GM21717 (cell line): ENCODE measurements at regions not wholly inside any gene's neighbourhood (a gene's known extent, or its start where the extent isn't known, plus 50 kb on each side); places are given as distances from the start of the nearest gene placed in this dataset.
A peak's percentile ranks its signal among the peaks of the same experiment; 100 is the strongest.

Experiments
- ATAC-seq: cut with Tn5 transposase; IDR thresholded peaks from one replicate; pipeline ENCODE4 v1.9.1; 2021; ENCODE audit warnings: mild to moderate bottlenecking, moderate library complexity; ENCODE audit not compliant: unreplicated experiment

GRCh38 chr7:125675640-125676039 lies 746.0 kb upstream of the POT1 start:
- ATAC-seq, result no peak

DNA sequence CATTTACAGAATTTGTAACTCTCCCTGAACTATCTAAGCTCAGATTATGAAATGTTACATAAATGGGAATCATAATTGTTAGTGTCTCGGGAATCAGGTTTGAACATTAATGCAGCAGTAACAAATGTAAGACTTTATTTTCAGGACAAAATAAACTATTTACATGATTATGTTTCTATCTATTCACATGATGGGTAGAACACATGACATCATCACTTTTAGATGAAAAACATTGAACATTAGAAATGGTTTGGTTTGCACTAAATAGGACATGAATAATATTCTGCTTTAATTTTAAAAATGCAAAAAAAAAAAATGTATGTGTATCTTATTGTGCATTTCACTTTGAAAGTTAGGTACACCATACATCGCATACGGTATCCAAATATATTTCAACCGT lies 745.5 kb upstream of the POT1 start:
- ATAC-seq, result no peak

- no peak for ATAC-seq
Measured at GRCh38 chr7:125670926-125671572, 741.4 kb upstream of the POT1 start.

- peak; percentile 74 for ATAC-seq
Measured at GRCh38 chr7:125668321-125668993, 738.8 kb upstream of the POT1 start.

DNA sequence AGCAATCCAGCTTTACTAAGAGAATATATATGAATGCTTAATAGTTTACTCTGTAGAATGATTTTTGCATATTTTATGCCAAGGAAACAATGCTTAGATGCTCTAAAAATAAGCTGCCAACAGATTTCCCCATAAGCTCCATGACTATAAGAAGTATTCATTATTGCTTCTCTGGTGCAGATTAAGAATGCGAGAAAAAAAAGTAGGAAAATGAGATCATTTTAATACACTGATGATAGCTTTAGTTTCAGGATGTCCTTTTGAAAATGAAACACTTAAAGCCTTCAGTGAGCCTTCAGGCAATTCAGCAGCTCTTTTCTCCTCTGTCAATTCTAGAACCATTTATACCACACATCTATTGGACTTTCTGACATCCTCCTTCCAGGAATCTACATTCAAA lies 735.0 kb upstream of the POT1 start:
- no peak for ATAC-seq

DNA sequence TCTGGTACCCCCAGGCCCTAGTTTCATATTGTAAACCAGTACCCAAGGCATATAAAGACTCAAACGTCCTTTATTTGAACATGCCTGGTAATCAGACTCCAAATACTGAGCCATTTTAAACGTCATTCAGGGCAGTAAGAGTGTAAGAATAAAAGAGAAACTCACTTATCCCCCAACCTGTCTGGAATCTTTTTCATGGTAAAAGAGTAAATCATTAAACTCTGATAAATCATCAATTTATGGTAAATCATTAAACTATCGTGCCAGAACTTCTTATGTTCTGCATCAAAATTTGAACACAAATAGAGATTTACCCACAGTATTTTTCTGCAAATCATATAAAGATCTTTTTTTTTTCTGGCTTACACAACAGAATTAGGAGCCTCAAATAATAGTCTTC lies 734.3 kb upstream of the POT1 start:
- no peak for ATAC-seq

DNA sequence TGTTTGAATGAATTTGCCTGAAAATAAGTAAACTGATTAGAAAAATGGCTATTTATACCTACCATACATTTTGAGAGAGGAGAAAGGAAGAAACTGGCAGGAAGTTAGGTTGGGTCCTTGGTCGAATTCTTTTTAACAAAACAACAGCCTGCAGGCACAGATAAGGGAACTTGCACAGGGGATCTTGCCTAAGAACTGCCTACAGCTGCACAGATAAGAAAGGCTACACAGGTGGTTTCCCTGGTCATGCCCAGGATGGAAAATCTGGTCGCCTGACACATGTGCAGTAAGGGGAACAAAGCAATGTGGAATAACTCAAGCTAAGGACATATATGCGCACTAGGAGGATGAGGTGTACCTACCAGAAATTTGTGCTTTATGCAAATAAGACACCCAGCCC lies 732.1 kb upstream of the POT1 start:
- ATAC-seq, result no peak

- no peak for ATAC-seq
Measured at GRCh38 chr7:125661006-125661405, 731.4 kb upstream of the POT1 start.

DNA sequence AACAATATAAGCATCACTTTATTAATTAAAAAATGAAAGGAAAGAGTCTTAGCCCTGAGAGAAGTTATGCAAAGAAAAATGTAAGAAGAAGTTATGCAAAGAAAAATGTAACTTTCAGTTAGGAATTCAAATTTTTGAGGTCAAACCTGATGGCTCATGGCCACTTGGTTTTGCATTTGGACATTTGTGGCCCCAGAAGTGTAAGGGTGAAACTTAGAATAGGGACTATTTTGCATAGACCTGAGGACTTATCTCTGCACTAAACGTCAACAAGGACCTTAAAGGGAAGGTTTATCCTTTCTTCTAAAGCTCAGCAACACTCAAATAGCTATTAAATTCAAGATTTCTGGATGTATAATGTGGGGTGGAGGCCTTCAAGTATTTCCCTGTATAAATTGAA lies 724.5 kb upstream of the POT1 start:
- ATAC-seq, result no peak

- no peak for ATAC-seq
Measured at GRCh38 chr7:125651823-125652528, 722.4 kb upstream of the POT1 start.

DNA sequence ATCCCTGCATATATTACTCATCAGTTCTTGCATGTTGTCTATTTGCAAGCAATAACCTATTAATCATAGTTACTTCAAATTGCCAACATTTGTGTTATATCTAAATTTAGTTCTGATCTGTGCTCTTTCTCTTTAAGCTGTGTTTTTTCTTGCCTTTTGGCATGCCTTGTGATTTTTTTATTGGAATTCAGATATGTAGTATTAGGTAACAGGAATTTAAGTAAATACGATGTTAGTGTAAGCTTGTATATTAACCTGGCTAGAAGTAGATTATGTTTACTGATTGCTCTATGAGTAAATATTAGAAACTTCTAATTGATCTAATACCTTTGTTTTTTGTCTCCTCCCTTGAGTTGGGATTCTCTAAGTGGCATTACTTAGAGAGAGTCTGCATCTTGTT lies 718.9 kb upstream of the POT1 start:
- no peak for ATAC-seq

- ATAC-seq, result no peak
Measured at GRCh38 chr7:125645770-125646169, 716.1 kb upstream of the POT1 start.

GRCh38 chr7:125644109-125644508 lies 714.5 kb upstream of the POT1 start:
- ATAC-seq, result no peak

DNA sequence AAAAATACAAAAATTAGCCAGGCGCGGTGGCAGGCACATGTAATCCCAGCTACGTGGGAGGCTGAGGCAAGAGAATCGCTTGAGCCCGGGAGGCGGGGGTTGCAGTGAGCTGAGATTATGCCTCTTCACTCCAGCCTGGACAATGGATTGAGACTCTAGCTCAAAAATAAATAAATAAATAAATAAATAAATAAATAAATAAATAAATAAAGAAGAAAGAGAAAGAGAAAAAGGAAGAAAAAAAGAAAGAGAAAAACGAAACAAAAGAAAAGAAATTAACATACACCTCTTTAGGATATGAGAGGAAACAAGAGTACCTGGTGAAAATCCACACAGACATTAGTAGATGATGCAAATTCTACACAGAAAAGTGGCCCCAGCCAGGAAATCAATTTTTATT lies 713.7 kb upstream of the POT1 start:
- ATAC-seq, result no peak

- no peak for ATAC-seq
Measured at GRCh38 chr7:125641884-125642283, 712.3 kb upstream of the POT1 start.

DNA sequence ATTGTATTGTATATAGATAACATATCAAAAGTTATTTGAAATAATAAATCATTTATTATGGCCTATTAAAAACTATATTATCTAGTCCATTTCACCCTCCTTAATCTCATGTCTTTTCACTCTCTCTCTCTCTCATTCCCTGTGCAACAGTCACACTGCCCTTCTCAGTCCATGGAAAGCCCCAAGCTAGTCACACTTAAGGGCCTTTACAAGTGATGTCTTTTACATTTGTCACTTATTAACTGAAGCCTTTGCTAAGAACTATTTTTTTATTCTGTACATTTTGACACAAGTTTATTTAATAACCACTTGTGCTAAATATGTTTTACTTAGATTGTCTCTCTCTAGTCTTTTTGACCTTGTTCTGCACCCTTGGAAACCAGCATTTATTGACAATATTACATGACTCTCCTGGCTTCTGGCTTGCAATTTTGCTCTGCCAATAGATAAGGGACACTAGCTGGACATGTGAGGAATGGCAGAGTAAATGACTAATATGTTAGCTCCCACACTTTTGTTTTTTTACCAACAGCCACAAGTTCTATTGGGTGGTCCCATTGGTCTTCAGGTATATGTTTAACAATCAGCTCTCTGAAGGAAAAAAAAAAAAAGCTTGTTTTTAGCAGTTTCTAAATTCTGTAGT lies 706.8 kb upstream of the POT1 start:
- ATAC-seq, result no peak

DNA sequence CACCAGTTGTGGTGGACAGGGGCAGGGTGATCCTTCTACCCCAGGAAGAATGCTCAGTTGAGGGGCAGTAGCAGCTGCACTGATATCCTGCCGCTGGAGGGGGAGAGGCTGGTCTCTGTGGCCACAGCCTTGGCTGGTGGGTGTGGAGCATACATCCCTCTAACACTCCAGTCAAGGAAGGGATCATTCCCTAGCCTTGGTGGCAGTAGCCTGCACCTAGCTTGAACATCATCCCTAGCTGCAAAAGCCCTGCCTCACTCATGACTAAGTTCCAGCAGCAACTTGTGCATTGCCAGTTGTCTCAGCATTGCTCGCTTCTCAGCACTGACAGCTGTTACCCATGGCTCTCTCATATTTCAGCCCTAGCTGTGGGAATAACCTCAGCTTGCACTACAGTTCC lies 688.9 kb upstream of the POT1 start:
- no peak for ATAC-seq

DNA sequence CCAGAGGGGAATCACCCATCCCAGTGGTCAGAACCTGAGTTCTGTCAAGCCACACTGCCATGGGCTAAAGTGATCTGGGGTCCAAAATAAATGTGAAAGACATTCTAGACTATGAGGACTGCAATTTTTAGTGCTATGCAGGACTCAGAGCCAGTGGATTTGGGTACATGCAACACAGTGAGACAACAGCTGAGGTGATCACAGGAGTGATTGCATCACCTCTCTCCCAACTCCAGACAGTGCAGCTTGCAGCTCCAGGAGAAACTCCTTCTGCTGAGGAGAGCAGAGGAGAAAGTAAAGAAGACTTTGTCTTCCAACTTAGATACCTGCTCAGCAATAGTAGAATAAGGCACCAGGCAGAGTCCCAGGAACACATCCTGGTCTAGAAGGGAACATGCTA lies 682.0 kb upstream of the POT1 start:
- ATAC-seq, result no peak

- no peak for ATAC-seq
Measured at GRCh38 chr7:125606671-125607070, 677.0 kb upstream of the POT1 start.

GRCh38 chr7:125605241-125605640 lies 675.6 kb upstream of the POT1 start:
- ATAC-seq, result no peak

- no peak for ATAC-seq
Measured at GRCh38 chr7:125602441-125602840, 672.8 kb upstream of the POT1 start.

DNA sequence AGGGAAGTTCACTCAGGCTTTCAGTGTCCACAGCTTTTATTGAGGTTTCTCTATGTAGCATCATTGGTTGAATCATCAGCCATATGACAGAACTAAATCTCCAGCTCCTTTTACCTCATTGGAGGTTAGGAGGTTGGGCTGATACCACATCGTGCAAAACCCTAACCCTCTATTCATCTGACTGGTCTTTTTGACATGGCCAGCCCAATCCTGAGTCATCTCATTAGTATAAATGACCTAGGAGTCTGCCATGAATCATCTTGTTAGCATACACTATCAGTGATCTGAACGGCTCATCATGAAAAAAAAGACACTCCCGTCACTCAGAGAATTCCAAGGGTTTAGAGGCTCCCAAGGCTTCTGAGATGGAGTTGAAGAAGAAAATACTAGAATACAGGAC lies 669.8 kb upstream of the POT1 start:
- ATAC-seq, result no peak
